Activated B cell treated with CpG ODN at 0.5 μM for 24 hours (primary cell): ENCODE measurements at regions not wholly inside any gene's neighbourhood (a gene's known extent, or its start where the extent isn't known, plus 50 kb on each side); places are given as distances from the start of the nearest gene placed in this dataset.

Experiments used
- ATAC-seq: fragments of 200-7000 bp; cut with Tn5 transposase; one replicate; pipeline ENCODE4 v1.10.0; 2021; ENCODE audit warnings: low read depth, mild to moderate bottlenecking, moderate library complexity
- CTCF ChIA-PET: fragments of 350-600 bp; sonication (Branson Sonifier 250); formaldehyde crosslinking; loops from one replicate; lab custom pipeline; 2021; ENCODE audit warnings: antibody characterized with exemption; lab: Charles Lee
- POLR2A ChIA-PET: fragments of 350-600 bp; sonication (Branson Sonifier 250); formaldehyde crosslinking; loops from one replicate; lab custom pipeline; 2021; ENCODE audit warnings: antibody characterized with exemption; lab: Charles Lee
- DNase-seq: peaks from one replicate; pipeline ENCODE4 v3.0.0; 2022
- H3K27ac Mint-ChIP-seq: one replicate; pipeline ENCODE4 v1.8.0; 2020; ENCODE audit warnings: mixed read lengths
- H3K27me3 Mint-ChIP-seq: one replicate; pipeline ENCODE4 v1.8.0; 2021; ENCODE audit warnings: mixed read lengths
- H3K36me3 Mint-ChIP-seq: one replicate; pipeline ENCODE4 v1.8.0; 2021; ENCODE audit warnings: low read depth, mixed read lengths
- H3K4me1 Mint-ChIP-seq: one replicate; pipeline ENCODE4 v1.8.0; 2021; ENCODE audit warnings: mixed read lengths
- H3K4me3 Mint-ChIP-seq: one replicate; pipeline ENCODE4 v1.8.0; 2020; ENCODE audit warnings: mild to moderate bottlenecking, mixed read lengths
- H3K9me3 Mint-ChIP-seq: one replicate; pipeline ENCODE4 v1.8.0; 2020; ENCODE audit warnings: mixed read lengths
- intact Hi-C: fragments of 100-400 bp; cut with micrococcal nuclease; formaldehyde crosslinking; loops from one replicate; pipeline ENCODE4 v1.15.1; 2024
- TF ChIP-seq, protein P1 (sequence below): fragments of 200-600 bp; IDR thresholded peaks from one replicate; pipeline ENCODE4 v1.8.0; 2022; ENCODE audit warnings: antibody characterized with exemption, mild to moderate bottlenecking

DNA sequence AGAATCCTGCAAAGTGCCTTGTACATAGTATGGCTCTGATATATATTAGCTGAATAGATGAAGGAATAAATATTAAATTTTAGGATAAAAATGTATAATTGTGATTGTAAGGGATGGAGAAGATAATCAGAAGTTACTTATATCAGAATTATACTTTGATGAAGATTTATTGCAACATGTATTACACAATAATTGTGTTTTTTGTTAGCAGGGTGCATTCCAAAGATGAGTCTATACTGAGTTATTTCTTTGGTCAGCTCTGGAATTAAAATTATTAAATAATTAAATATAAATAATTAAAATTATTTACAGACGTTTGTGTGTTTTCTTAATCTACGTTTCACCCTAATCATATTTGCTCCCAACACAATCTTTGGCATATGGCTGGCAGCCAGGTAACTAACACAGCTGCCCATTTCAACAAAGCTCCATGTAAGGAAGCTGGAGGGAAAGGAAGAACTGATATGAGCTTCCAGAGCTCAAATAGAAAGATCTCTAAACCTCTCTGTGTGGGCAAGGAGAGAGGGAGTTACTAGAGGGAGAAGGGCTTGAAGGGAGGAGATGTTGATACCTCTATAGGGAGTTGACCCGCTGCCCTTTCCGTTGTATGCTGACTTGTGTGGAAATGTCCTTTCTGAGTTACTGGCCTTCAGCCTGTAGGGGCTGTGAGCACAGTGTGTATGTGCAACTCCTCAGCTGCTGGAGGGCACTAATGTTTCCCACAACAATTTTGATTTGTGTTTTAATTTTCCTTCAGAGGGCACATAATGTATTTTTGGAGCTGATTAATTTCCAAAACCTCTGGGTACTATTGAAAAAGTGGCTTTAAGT lies 403.4 kb downstream of the MAN2A1 start:
- TF ChIP-seq, protein P1, sequence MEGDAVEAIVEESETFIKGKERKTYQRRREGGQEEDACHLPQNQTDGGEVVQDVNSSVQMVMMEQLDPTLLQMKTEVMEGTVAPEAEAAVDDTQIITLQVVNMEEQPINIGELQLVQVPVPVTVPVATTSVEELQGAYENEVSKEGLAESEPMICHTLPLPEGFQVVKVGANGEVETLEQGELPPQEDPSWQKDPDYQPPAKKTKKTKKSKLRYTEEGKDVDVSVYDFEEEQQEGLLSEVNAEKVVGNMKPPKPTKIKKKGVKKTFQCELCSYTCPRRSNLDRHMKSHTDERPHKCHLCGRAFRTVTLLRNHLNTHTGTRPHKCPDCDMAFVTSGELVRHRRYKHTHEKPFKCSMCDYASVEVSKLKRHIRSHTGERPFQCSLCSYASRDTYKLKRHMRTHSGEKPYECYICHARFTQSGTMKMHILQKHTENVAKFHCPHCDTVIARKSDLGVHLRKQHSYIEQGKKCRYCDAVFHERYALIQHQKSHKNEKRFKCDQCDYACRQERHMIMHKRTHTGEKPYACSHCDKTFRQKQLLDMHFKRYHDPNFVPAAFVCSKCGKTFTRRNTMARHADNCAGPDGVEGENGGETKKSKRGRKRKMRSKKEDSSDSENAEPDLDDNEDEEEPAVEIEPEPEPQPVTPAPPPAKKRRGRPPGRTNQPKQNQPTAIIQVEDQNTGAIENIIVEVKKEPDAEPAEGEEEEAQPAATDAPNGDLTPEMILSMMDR = no peak
- no peaks in the 10 kb centered on the region for H3K4me1 Mint-ChIP-seq
- ATAC-seq (no peak), DNase-seq (no peak)
- no peaks in the 10 kb centered on the region for H3K9me3 Mint-ChIP-seq
- H3K4me3 Mint-ChIP-seq = no peak overlapping the region
- ChIA-PET CTCF (no interaction called here), POLR2A (no interaction called here)
- H3K27ac Mint-ChIP-seq = no peak overlapping the region
- no peaks in the 10 kb centered on the region for H3K27me3 Mint-ChIP-seq
- no peaks in the 10 kb centered on the region for H3K36me3 Mint-ChIP-seq
- intact Hi-C loops = no loop called here

DNA sequence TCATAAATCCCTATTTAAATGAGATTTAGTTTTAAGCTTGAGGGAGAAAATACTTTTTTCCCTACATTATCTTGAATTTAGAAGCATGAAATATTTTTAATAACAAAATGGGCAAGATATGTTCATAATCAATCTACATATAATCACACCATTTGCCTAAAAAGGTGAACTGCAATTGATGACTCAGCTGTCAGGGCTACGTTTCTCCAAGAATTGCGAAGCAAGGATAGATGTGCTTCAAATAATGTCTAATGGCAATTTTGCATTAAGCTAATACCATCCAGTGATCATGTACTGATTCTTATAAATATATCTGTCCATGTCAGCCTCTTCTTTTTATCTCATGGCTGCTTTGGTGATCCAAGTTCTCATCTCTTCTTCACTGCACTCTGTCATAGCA lies 404.4 kb downstream of the MAN2A1 start:
- DNase-seq (no peak), ATAC-seq (no peak)
- ChIA-PET CTCF (no interaction called here), POLR2A (no interaction called here)
- Mint-ChIP-seq H3K9me3 (no peaks in the 10 kb centered on the region), H3K4me1 (no peaks in the 10 kb centered on the region), H3K4me3 (no peak overlapping the region), H3K36me3 (no peaks in the 10 kb centered on the region), H3K27ac (no peak overlapping the region), H3K27me3 (no peaks in the 10 kb centered on the region)
- intact Hi-C loops = no loop called here
- TF ChIP-seq, protein P1 = no peak

DNA sequence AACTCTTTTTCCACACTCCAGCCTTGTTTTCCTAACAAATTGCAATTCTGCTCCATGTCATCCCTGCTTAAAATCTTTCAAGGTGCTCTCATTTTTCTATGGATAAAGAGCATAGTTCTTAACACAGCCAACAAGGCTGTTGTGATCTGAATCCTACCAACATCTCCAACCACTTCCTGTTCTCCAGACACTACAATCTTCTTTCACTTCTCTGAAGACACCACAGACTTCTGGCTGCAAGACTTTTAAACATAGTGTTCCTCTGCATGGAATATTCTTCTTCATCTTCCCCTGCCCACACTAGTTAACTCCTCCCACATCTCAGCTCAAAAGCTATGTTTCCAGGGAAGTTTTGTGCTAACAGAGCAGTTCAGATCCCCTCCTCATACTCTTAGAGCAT lies 404.8 kb downstream of the MAN2A1 start:
- POLR2A ChIA-PET = no interaction called here
- no peak for ATAC-seq
- H3K4me3 Mint-ChIP-seq = no peak overlapping the region

DNA sequence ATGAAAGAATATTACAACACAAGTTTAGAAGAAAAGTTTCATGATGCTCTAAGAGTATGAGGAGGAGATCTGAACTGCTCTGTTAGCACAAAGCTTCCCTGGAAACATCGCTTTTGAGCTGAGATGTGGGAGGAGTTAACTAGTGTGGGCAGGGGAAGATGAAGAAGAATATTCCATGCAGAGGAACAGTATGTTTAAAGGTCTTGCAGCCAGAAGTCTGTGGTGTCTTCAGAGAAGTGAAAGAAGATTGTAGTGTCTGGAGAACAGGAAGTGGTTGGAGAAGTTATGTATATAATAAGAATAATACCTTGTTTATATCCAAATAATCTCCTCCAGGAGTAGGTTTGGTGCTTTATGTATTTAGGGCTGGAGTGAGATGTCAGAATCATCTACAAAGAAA lies 406.7 kb downstream of the MAN2A1 start:
- ChIA-PET CTCF (no interaction called here), POLR2A (no interaction called here)
- no peaks in the 10 kb centered on the region for H3K4me1 Mint-ChIP-seq
- no peak overlapping the region for H3K4me3 Mint-ChIP-seq
- DNase-seq = no peak
- intact Hi-C loops = no loop called here
- no peaks in the 10 kb centered on the region for H3K36me3 Mint-ChIP-seq
- H3K27me3 Mint-ChIP-seq = no peaks in the 10 kb centered on the region
- TF ChIP-seq, protein P1 = no peak
- ATAC-seq = no peak
- H3K27ac Mint-ChIP-seq = no peak overlapping the region
- no peaks in the 10 kb centered on the region for H3K9me3 Mint-ChIP-seq

More for the DNA sequence above, 404.8 kb downstream of the MAN2A1 start:
- TF ChIP-seq, protein P1 = no peak
- CTCF ChIA-PET = no interaction called here
- intact Hi-C loops = no loop called here
- no peaks in the 10 kb centered on the region for H3K36me3 Mint-ChIP-seq
- no peak overlapping the region for H3K27ac Mint-ChIP-seq
- no peaks in the 10 kb centered on the region for H3K9me3 Mint-ChIP-seq
- no peak for DNase-seq
- H3K4me1 Mint-ChIP-seq = no peaks in the 10 kb centered on the region
- H3K27me3 Mint-ChIP-seq = no peaks in the 10 kb centered on the region

- Mint-ChIP-seq H3K4me1 (no peaks in the 10 kb centered on the region), H3K27me3 (peaks cover 3% of the 10 kb centered on the region), H3K4me3 (no peak overlapping the region), H3K36me3 (no peaks in the 10 kb centered on the region), H3K9me3 (no peaks in the 10 kb centered on the region), H3K27ac (no peak overlapping the region)
- ChIA-PET POLR2A (no interaction called here), CTCF (no interaction called here)
- DNase-seq (no peak), ATAC-seq (no peak)
- intact Hi-C loops = no loop called here
- TF ChIP-seq, protein P1 = no peak
These were observed 409.8 kb downstream of the MAN2A1 start for GRCh38 chr5:110099572-110099971.
